HEK293 (cell line): ENCODE measurements at regions not wholly inside any gene's neighbourhood (a gene's known extent, or its start where the extent isn't known, plus 50 kb on each side); places are given as distances from the start of the nearest gene placed in this dataset.

Experiments
- CTCF ChIA-PET: fragments of 350-600 bp; formaldehyde crosslinking; extraction: SDS; loops from one replicate; lab custom pipeline; 2021; ENCODE audit warnings: antibody characterized with exemption; lab: Yijun Ruan, JAX
- POLR2A ChIA-PET: fragments of 300-600 bp; formaldehyde crosslinking; extraction: SDS; loops from one replicate; lab custom pipeline; 2020; ENCODE audit warnings: antibody characterized with exemption, inconsistent platforms; lab: Yijun Ruan, JAX
- H3K27ac ChIP-seq: fragments of 200-500 bp; sonication (Bioruptor generic); 2 replicates; pipeline ENCODE4 v1.5.1; 2014; ENCODE audit warnings: low read depth, low read length, control low read depth, inconsistent platforms; ENCODE audit errors: extremely low read depth
- H3K36me3 ChIP-seq, 2 experiments: fragments of 200-500 bp in 1 of 2; sonication (Bioruptor generic) in 1 of 2; 1 replicate in 1 of 2; 2 replicates in 1 of 2; pipeline ENCODE4 v1.5.1; 2014 to 2017; ENCODE audit warnings: inconsistent platforms in 2 of 2, low read length in 2 of 2; ENCODE audit not compliant: control insufficient read depth in 2 of 2, insufficient read depth in 1 of 2
- H3K4me1 ChIP-seq: fragments of 200-500 bp; sonication (Bioruptor generic); 2 replicates; pipeline ENCODE4 v1.5.1; 2014; ENCODE audit warnings: mild to moderate bottlenecking, low read length, inconsistent platforms; ENCODE audit not compliant: control insufficient read depth, insufficient read depth
- H3K4me3 ChIP-seq: 2 replicates; pipeline ENCODE4 v1.5.1; 2011; ENCODE audit warnings: low read depth, mild to moderate bottlenecking, control low read depth, low read length, moderate library complexity
- H3K9me3 ChIP-seq: fragments of 200-500 bp; sonication (Bioruptor generic); 2 replicates; pipeline ENCODE4 v1.5.1; 2014; ENCODE audit warnings: low read depth, low read length, inconsistent platforms; ENCODE audit not compliant: control insufficient read depth, insufficient read depth
- GLI2 ChIP-seq: fragments of 450-650 bp; formaldehyde crosslinking; IDR thresholded peaks from 2 replicates; pipeline ENCODE4; 2017; ENCODE audit warnings: missing biosample characterization, missing genetic modification characterization, low read depth, borderline replicate concordance
- GLIS1 ChIP-seq: fragments of 450-650 bp; formaldehyde crosslinking; IDR thresholded peaks from 2 replicates; pipeline ENCODE4 v1.5.1; 2016; ENCODE audit warnings: missing biosample characterization, missing genetic modification characterization
- IKZF3 ChIP-seq: fragments of 450-650 bp; IDR thresholded peaks from 2 replicates; pipeline ENCODE4 v1.5.0; 2018; ENCODE audit warnings: missing biosample characterization, mild to moderate bottlenecking, missing genetic modification characterization, moderate library complexity
- YY2 ChIP-seq: fragments of 450-650 bp; formaldehyde crosslinking; IDR thresholded peaks from 2 replicates; pipeline ENCODE4 v1.5.1; 2016; ENCODE audit warnings: missing biosample characterization, missing genetic modification characterization
- ZBTB44 ChIP-seq: fragments of 450-650 bp; IDR thresholded peaks from 2 replicates; pipeline ENCODE4 v1.5.1; 2018; ENCODE audit warnings: missing biosample characterization, mild to moderate bottlenecking, missing genetic modification characterization
- ZBTB7A ChIP-seq: fragments of 450-650 bp; formaldehyde crosslinking; IDR thresholded peaks from 2 replicates; pipeline ENCODE4 v1.5.1; 2016; ENCODE audit warnings: low read depth, missing biosample characterization, missing genetic modification characterization
- ZFP69B ChIP-seq: fragments of 450-650 bp; formaldehyde crosslinking; IDR thresholded peaks from 2 replicates; pipeline ENCODE4 v1.5.1; 2016; ENCODE audit warnings: missing biosample characterization, missing genetic modification characterization
- ZNF157 ChIP-seq: fragments of 450-650 bp; formaldehyde crosslinking; IDR thresholded peaks from 2 replicates; pipeline ENCODE4 v1.5.1; 2016; ENCODE audit warnings: missing biosample characterization, missing genetic modification characterization
- ZNF24 ChIP-seq: fragments of 450-650 bp; formaldehyde crosslinking; IDR thresholded peaks from 2 replicates; pipeline ENCODE4 v1.5.1; 2016; ENCODE audit warnings: missing biosample characterization, missing genetic modification characterization
- ZNF341 ChIP-seq: fragments of 450-650 bp; formaldehyde crosslinking; IDR thresholded peaks from 2 replicates; pipeline ENCODE4; 2016; ENCODE audit warnings: low read depth, missing biosample characterization, missing genetic modification characterization
- ZNF391 ChIP-seq: fragments of 450-650 bp; formaldehyde crosslinking; IDR thresholded peaks from 2 replicates; pipeline ENCODE4 v1.5.1; 2016; ENCODE audit warnings: low read depth, missing biosample characterization, missing genetic modification characterization, borderline replicate concordance
- ZNF514 ChIP-seq: fragments of 450-650 bp; formaldehyde crosslinking; IDR thresholded peaks from 2 replicates; pipeline ENCODE4 v1.5.1; 2016; ENCODE audit warnings: missing biosample characterization, missing genetic modification characterization
- ZNF560 ChIP-seq: fragments of 450-650 bp; formaldehyde crosslinking; IDR thresholded peaks from 2 replicates; pipeline ENCODE4 v1.5.1; 2017; ENCODE audit warnings: missing biosample characterization, missing genetic modification characterization, borderline replicate concordance
- ZNF596 ChIP-seq: fragments of 450-650 bp; IDR thresholded peaks from 2 replicates; pipeline ENCODE4 v1.5.0; 2018; ENCODE audit warnings: missing biosample characterization, mild to moderate bottlenecking, missing genetic modification characterization, moderate library complexity
- ZNF623 ChIP-seq: fragments of 450-650 bp; formaldehyde crosslinking; IDR thresholded peaks from 2 replicates; pipeline ENCODE4 v1.5.1; 2016; ENCODE audit warnings: missing biosample characterization, missing genetic modification characterization
- ZNF629 ChIP-seq: fragments of 450-650 bp; formaldehyde crosslinking; IDR thresholded peaks from 2 replicates; pipeline ENCODE4 v1.5.1; 2017; ENCODE audit warnings: missing biosample characterization, missing genetic modification characterization
- ZNF701 ChIP-seq: fragments of 450-650 bp; formaldehyde crosslinking; IDR thresholded peaks from 2 replicates; pipeline ENCODE4 v1.5.1; 2016; ENCODE audit warnings: missing biosample characterization, missing genetic modification characterization
- TF ChIP-seq, protein P1 (sequence below): fragments of 450-650 bp; formaldehyde crosslinking; IDR thresholded peaks from 2 replicates; pipeline ENCODE4 v1.5.1; 2017; ENCODE audit warnings: missing biosample characterization, missing genetic modification characterization

DNA sequence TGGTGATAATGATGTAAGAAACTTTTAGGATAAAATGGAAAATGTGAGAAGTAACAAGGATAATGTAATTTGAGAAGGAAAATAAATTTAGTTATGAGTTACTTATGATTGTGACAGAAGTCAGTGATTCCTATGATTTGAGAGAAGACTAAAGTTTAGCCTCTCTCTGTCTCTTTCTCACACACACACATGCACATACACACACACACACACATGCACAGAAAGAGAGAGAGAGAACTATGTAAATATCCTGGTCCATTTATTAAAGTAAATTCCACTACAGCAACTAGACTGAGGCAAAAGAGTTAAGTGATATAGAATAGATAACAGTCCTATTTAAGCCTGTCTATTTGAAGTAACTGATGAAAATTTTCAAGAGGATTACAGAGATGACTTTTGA, 375.2 kb downstream of the CD109 start (continued):
- TF ChIP-seq, protein P1, sequence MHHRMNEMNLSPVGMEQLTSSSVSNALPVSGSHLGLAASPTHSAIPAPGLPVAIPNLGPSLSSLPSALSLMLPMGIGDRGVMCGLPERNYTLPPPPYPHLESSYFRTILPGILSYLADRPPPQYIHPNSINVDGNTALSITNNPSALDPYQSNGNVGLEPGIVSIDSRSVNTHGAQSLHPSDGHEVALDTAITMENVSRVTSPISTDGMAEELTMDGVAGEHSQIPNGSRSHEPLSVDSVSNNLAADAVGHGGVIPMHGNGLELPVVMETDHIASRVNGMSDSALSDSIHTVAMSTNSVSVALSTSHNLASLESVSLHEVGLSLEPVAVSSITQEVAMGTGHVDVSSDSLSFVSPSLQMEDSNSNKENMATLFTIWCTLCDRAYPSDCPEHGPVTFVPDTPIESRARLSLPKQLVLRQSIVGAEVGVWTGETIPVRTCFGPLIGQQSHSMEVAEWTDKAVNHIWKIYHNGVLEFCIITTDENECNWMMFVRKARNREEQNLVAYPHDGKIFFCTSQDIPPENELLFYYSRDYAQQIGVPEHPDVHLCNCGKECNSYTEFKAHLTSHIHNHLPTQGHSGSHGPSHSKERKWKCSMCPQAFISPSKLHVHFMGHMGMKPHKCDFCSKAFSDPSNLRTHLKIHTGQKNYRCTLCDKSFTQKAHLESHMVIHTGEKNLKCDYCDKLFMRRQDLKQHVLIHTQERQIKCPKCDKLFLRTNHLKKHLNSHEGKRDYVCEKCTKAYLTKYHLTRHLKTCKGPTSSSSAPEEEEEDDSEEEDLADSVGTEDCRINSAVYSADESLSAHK (tag by site-specific recombination): no peak
- TF ChIP-seq ZNF24 (tag by site-specific recombination) (no peak), IKZF3 (tag by site-specific recombination) (no peak), ZNF596 (no peak)

GRCh38 chr6:74070711-74071110, 374.7 kb downstream of the CD109 start:
- H3K27ac ChIP-seq: no peak overlapping the region
- H3K4me3 ChIP-seq: no peak overlapping the region
- POLR2A ChIA-PET: no interaction called here
- H3K4me1 ChIP-seq: no peaks in the 10 kb centered on the region
- no peaks in the 10 kb centered on the region for H3K36me3 ChIP-seq
- CTCF ChIA-PET: no interaction called here
- H3K9me3 ChIP-seq: no peaks in the 10 kb centered on the region
- TF ChIP-seq ZNF629 (tag by site-specific recombination) (no peak), ZNF341 (tag by site-specific recombination) (no peak), ZFP69B (tag by site-specific recombination) (no peak), ZNF623 (tag by site-specific recombination) (no peak), GLI2 (tag by site-specific recombination) (no peak)

DNA sequence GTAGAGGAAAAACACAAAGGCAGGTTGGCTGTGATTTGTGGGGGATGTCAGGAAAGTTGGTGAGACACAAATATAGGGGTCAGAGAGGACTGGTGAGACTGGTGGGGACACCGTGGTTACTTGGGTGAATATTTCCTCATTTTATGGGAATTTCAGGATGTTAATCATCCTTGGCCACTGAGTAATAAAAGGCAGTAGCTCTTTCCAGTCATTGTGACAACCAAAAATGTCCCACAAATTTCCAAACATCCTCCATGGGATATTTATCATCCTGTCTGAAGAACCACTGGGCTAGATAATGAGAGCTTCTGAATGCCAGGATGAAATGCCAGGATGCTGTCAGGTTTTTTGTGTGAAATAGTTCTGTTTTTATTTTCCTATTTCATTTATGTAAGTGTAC, 374.1 kb downstream of the CD109 start:
- H3K27ac ChIP-seq: no peak overlapping the region
- H3K36me3 ChIP-seq: no peaks in the 10 kb centered on the region
- TF ChIP-seq ZBTB7A (tag by site-specific recombination): no peak
- TF ChIP-seq GLI2 (tag by site-specific recombination): no peak
- no peak for TF ChIP-seq ZBTB44 (tag by site-specific recombination)
- TF ChIP-seq ZNF391 (tag by site-specific recombination): no peak
- no peak for TF ChIP-seq ZNF514 (tag by site-specific recombination)
- no peak for TF ChIP-seq ZNF701 (tag by site-specific recombination)
- no peak for TF ChIP-seq ZNF341 (tag by site-specific recombination)
- TF ChIP-seq GLIS1 (tag by site-specific recombination): no peak
- no peak for TF ChIP-seq ZNF157 (tag by site-specific recombination)
- TF ChIP-seq YY2 (tag by site-specific recombination): no peak
- TF ChIP-seq ZNF560 (tag by site-specific recombination): no peak
- no peaks in the 10 kb centered on the region for H3K4me1 ChIP-seq
- H3K4me3 ChIP-seq: no peak overlapping the region
- POLR2A ChIA-PET: no interaction called here
- CTCF ChIA-PET: no interaction called here
- no peaks in the 10 kb centered on the region for H3K9me3 ChIP-seq
